Left forelimb (tissue), 1 donor: ENCODE measurements at regions not wholly inside any gene's neighbourhood (a gene's known extent, or its start where the extent isn't known, plus 50 kb on each side); places are given as distances from the start of the nearest gene placed in this dataset.
A peak's percentile ranks its signal among the peaks of the same experiment; 100 is the strongest.

Experiments
- DNase-seq: peaks from one replicate; pipeline ENCODE4 v3.0.0-alpha.2; 2018; ENCODE audit warnings: low spot score

DNA sequence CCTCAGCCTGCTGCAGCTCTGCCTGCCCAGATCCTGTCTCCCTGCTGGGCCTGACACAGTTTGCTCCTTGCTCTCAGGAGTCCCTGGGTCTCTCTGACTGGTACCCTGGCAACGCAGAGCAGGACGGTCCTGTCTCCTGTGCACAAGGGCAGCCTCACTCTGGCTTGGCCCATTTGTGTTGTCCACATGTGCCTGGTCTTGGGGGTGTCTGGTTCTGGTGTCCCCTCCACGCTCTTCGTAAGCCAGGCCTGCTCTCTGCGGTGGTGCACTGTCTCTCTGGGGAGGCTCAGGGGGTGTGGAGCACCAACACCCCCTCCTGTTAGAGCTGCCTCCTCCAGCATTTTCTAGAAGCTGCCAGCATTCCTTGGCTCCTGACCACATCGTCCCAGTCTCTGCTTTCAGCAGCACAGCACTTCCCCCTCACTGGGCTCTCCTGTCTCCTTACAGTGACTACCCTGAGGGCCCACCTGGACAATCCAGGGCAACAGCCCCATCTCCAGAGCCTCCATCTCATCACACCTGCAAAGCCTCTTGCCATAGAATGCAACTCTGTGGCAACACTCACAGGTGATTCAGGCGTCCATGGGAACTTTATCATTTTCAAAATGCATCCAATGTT is 235.6 kb upstream of the HS6ST1 start:
- DNase-seq: no peak

DNA sequence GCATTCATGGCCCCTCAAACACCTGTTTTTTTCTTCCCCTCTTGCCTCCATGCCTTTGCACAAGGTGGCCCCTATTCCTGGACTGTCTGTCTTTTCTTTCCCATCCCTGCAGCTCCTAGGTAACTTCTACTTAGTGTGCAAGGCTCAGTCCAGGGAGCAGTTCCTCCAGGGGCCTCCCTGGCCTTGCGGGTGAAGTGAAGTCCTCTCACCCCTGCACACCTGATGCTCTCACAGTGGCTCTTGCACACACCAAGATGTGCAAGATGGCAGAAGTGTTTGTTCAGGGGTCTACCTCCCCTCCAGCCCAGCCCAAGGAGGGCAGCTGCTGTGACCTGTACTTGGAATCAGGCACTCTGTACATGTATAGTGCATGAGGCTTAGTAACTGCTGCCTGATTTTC is 236.8 kb upstream of the HS6ST1 start:
- DNase-seq: no peak

DNA sequence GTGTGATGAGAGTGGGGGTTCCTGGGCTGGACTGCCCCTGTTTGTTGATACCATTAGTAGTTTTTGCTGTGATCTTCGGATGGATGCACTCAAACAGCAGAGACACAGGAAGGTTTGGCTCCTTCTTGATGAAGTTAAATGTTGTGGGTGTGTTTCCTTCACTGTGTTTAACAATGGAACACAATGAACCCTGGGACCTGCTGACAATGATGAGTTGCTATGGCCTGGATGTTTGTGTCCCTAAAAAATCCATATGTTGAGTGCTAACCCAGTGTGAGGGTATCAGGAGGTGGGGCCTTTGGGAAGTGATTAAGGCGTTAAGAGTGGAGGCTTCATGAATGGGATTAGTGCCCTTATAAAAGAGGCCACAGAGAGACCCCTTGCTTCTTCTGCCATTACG is 237.4 kb upstream of the HS6ST1 start:
- no peak for DNase-seq

DNA sequence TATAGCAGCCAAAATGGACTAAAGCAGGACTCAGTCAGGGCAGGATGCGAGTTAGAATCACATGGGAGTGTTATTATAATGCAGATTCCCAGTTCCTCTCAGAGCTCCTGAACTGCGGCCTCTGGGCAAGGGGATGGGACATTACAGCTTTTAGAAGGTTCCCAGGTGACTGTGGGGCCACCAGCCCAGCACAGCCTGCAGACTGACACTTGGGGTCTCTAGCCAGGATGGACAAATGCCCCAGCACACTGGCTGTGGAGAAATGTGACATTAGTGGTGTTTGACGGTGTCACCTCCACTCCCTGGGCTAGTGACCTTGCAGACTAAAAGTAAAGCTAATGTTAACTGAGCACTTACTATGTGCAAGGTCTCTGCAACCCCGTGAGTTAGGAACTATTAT is 238.0 kb upstream of the HS6ST1 start:
- DNase-seq: no peak

DNA sequence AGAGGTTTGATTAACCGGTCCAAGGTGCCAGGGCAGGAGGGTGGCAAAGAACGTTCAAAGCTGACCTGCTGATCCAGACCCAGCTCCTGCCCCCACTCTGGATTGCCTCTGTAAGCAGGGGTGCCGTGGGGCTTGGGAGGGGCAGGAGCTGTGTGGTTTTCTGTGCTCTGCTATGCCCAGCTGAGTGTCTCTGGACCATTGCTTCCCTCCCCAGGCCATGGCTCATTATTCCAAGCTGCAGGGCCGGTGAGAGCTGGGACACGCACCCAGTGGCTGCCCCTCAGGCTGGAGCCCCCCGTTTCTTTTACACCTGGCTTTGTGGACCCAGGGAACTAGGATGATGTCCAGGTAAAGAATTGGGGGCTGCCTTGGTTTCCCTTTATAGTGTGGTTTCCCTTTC is 238.4 kb upstream of the HS6ST1 start:
- no peak for DNase-seq

DNA sequence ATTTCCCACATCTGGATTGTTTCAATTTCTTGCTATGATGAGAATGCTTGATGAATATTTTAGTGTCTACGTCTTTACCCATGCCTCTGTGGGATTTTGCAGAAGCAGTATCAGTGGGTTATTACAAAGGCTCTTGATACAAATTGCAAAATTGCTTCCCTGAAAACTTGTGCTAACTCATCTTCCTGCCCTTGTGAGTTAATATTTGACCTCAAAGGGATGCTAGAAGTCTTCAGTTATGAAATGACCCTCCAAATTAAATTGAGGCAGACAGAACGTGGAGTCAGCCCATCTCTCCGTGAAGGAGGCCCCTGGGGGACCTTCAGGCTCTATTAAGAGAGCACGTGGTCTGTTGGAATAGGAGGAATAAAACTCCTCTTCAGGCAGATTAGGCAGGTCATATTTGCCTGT is 239.2 kb upstream of the HS6ST1 start:
- no peak for DNase-seq

DNA sequence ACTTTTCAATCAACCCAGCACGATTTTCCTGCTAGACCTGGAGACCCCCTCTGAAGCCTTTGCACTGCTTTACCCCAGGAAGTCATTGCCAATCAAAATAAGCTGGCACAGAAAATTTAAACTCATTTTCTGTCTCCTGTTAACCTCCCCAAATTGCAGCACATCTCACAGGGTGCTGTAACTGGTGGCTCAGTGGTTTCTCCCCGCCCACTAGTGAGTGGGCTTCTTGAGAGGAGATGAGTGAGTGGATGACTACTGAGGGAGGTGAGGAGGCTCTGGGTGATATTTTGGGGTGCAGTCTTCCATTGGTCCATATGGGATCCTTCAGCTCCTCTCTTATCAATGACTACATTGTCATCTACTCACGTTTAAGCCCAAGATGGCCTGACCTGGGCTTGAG is 239.8 kb upstream of the HS6ST1 start:
- no peak for DNase-seq

DNA sequence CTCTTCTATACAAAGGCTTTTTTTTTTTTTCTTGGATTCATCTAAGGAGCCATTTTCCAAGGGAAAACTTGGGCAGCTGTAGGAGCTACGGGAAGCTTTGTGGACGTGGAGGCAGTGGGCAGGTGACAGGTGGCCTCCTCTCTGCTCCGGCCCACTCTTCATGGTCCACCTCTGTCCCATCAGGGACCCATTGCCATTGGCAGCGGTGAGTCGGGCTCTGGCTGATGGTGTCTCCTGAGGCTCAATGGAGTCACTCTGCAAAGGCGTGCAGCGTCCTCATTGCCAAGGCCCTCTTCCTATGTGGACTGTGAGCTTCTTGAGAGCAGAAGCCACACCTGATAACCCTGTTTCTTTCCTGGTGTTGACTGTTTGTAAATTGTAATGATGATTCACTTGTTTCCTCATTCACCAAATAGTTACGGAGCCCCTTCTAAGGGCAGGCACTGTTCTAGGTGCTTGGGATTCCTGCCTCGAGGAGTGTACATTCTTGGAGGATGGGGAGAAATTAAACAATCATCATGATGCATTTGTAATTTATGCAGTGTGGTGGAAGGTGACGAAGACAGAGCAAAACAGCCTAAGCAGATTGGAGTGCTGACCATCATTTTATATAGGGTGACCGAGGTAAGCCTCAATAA is 240.3 kb upstream of the HS6ST1 start:
- no peak for DNase-seq

DNA sequence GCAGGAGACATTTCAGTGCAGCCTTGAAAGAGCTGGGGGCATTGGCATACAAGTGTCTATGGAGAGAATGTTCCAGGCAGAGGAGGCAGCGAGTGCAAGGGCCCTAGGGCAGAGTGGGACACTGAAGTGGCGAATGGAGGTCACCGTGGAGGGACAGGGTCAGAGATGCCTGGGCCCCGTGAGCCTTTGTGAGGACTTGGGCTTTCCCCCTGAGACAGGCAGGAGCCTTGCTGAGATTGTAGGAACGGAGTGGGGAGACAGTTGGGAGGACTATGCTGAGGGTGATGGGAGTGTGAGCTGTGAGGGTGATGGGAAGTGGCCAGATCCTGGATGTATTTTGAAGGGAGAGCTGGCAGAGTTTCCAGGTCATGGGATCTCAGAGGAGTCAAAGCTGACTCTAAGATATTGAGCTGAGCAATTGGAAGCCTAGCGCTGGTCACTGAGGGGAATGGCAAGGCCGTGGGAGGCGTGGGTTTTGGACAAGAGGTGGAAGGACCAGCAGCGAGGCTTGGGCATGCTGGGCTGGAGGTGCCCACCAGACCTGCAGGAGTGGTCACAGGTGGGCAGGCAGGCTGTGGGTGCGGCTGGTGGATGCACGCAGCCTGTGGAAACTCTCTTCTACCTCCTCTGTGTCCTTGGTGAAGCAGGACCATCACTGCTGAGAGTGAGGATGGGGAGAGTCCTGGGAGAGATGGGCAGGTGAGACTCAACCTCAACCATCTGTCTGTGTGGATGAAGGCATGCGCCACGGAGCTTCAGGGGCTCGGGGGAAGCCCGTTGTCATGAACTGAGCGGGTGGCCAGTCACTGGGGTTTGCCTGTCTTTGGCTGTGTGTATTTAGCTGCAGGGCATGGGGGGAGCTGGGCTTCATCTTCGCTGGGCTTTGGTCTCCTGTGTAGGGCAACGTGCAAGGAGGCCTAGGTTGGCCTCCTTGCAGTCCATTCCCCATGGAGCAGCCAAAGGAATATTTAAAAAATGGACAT is 241.2 kb upstream of the HS6ST1 start:
- no peak for DNase-seq

DNA sequence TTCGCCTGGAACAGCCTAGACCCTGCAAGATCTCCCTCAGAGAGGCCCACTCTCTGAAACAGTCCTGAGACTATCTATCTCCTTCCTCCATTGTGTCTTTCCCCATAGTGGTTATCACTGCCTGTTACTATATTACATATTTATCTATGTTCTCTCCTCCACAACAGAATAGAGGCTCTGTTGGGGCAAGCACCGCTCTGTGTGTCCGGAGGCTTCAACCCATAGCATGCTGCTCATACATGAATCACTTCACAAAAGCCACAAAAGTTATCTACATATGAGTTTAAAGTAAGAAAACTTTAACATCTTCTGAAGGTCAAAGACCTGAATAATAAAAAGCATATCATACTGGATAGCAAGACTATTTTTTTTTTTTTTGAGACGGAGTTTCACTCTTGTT is 242.1 kb upstream of the HS6ST1 start:
- DNase-seq: no peak

DNA sequence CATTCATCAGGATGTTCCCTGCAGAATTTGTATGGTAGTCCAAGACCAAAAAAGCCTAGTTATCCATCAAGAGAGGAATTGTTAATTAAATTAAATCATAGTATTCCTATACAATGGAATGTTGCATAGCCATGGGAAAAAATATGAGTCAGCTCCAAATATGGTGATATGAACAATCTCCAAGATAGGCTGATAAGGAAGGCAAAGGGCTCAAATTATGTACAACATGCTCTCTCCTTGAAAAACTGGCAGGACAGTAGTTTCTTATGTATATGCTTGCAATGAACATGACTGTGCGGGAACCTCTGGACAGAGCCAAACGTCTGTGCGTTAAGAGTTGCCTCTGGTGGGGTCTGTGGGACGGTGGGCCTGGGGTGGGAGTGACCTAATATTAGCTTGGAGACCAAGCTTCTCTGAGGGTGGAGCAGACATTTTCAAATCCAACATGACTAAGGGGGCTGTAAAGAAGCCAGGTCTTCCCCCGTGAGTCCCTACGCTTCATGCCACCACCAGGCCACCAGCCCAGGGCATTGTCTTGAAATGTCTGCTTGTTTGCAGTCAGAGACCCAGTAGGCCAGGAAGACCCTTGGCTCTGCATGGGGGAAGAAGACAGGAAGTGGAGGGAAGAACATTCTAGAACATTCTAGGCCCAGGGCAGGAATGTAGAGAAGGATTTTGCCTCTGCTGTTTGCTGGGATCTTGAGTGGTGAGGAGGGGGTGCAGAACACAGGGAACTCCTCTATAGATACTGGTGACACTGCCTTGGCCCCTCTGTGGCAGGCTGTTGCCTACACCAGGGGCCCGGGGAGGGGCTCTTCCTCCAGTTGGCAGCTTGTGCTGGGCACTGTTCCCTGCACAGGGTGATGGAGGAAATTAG is 244.0 kb upstream of the HS6ST1 start:
- DNase-seq: no peak

DNA sequence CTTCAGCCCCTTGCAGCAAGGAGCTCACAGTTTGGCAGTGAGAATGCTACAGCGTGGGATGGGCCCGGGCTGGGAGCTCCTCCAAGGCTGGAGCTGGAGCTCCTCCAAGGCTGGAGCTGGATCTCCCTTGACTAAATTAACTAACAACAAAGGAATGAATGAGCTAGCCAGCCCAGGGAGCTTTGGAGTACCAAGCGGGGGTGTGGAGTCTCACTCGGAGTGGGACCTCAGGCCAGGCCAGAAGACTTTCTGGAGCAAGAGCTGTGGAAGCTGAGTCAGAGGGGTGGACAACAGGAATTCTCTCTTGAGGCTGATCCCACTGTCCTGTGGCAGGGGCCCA is 244.7 kb upstream of the HS6ST1 start:
- DNase-seq: peak; percentile 87

DNA sequence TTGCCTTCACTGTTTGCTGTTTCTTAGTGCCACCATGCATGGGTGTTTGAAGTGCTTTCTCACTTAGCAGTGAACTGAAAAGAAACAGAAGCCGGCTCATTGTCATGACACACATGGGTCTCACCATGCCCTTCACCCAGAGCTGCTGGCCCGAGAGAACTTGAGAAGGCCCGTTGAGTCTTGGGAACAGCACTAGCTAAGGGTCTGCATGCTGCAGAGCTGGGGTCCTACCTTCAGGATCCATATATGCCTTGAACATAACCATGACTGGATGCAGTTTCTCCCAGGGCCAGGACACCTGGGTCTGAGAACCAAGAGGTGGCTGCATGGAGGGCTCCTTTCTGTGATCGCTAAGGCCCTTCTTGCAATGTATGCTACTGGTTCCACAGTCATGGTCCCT is 245.5 kb upstream of the HS6ST1 start:
- DNase-seq: no peak

DNA sequence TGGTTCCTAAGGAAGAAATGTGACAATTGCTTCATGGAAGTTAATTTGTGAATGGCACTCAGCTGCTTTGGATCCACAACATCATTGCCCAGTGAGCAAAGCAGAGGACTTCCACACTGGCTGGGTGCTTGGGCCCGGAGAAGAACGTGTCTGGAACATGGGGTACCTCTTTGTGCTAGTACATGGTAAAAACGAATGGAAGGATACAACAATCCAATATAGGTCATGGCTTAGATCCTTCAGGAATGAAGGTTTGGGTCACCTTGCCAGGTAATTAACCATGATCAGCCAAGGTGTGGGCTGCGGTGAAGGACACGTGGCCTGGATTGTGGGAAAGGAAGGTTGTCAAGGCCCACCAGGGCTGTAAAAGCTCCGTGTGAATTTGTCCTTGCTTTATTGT is 245.9 kb upstream of the HS6ST1 start:
- DNase-seq: no peak

DNA sequence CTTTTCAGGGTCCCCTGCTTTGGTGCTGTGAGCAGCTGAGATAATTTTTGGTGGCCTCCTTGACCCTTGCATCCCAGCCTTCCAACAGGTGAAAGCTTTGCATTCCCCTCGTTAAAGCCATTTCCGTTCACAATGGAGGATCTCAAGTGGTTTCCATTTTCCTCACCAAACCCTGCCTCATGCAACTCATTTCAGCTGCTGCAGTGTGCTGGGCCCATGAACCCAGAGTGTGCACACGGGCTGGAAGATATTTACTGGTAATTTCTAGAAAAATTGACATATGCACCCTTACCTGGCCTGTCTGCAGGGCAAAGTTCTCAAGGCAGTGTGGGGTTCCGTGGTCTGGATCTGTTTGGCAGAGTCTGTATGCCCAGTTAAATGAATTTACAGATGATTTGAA is 246.8 kb upstream of the HS6ST1 start:
- no peak for DNase-seq

DNA sequence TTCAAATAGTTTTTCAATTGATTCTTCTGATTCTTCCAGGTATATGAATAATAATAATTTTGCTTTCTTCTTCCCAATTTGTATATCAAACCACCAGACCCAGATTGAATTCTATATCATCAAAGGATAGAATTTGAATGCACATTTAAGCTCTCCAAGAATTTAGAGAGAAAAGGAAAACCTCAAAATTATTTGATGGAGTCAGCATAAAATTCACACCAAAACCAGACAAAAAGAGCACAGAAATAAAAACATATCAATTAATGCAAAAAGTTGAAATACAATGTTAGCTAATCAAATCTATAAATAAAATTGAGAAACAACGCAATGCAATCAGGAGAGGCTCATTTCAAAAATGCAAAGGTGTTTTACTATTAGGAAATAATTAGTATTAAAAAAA is 248.0 kb upstream of the HS6ST1 start:
- DNase-seq: no peak

DNA sequence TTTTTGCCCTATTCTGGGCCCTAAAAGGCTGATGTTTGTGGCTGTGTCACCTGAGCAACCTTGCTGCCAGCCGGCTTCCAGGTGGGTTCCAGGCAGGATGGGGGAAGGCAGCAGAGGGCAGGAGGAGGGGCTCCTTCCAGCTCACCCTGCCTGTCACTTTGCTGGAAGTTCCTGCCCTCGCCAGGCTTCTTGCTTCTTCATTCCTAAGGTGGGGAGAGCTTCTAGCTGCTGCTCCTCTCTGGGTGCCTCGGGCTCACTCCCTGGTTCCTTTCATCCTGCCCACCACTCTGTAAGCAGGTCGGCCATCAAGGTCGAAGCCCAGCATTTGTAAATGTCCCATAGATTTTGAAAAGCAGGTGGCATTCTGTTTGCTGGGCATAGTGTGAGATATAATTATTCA is 249.4 kb upstream of the HS6ST1 start:
- peak; percentile 1 for DNase-seq

DNA sequence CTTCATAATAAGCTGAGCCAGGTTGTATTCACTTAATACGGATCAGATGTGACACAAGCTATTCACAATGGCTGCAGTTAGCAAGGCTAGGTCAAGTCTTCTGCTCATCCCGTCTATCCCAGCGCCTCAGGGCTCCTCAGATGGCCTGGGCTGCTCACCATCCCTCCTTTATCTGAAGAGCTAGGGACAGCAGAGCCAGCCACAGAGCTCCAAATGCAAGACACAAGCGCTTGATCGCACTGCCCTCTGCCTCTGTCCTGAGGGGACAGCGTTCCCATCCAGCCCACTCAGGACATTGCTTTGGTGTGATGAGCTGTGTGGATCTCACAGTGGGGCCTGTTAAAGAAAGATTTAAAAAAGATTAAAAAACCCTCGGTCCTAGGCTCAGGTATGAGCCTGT is 254.4 kb upstream of the HS6ST1 start:
- DNase-seq: peak; percentile 25

DNA sequence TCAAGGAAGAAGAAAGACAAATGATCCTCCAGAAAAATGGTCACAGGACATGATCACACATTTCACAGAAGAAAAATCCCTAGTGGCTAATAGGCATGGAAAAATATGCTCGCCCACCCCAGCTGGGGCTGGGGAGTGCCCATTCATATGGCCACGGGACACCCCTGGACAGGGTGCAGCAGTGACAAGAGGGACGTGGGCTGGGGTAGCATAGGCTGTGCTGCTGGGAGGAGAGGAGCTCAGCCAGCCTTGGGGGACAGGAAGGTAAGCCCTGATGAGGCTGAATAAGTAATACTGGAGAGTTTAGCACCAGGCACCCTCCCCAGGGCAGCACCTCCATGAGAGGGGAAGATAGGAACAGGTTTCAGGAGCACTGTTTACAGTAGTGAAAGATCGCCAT is 254.9 kb upstream of the HS6ST1 start:
- DNase-seq: peak; percentile 57

DNA sequence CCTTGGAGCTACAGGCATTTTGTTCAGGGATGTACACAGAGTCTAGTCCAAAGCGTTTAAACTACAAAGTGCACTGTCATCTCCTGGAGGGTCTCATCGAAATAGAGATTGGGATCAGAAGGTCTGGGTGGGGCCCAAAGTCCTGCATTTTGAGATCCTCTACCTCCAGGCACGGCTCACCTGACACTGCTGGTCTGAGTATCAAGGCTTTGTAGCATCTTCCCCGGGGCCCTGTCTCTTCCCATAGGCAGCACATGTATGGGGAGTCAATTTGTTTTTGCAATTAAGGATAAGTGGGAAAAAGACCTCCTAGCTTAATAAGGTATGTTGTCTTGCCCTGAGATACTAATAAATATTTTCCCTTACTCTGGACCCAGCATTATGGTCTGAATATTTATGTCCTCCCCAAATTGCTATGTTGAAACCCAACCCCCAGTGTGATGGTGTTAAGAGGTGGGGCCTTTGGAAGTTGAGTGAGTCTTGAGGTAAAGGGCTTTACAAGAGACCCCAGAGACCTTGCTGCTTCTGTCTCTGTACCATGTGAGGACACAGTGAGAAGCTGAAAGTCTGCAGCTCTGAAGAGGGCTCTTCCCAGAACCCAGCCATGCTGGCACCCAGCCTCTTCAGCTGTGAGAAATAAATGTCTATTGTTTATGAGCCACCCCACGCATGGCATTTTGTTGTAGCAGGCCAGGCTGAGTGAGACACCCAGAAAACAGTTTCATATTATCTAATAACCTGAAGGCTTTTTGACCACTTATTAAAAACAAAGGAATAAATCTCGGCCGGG is 258.7 kb upstream of the HS6ST1 start:
- DNase-seq: no peak
